Activated CD8-positive, alpha-beta T cell treated with anti-CD3 and anti-CD28 coated beads, Interleukin-2, amount 10 ng/mL, durations not matched to agents 7 days and 5 days (primary cell): ENCODE measurements at regions not wholly inside any gene's neighbourhood (a gene's known extent, or its start where the extent isn't known, plus 50 kb on each side); places are given as distances from the start of the nearest gene placed in this dataset.

ENCODE experiments used
- ATAC-seq: fragments of 150-1000 bp; cut with Tn5 transposase; one replicate; pipeline ENCODE4 v1.10.0; 2021; ENCODE audit warnings: moderate library complexity
- CTCF ChIA-PET: fragments of 350-600 bp; sonication (Branson Sonifier 250); formaldehyde crosslinking; loops from one replicate; lab custom pipeline; 2021; ENCODE audit warnings: antibody characterized with exemption; lab: Charles Lee
- POLR2A ChIA-PET: fragments of 350-600 bp; sonication (Branson Sonifier 250); formaldehyde crosslinking; loops from one replicate; lab custom pipeline; 2021; ENCODE audit warnings: antibody characterized with exemption; lab: Charles Lee
- DNase-seq: peaks from one replicate; pipeline ENCODE4 v3.0.0-alpha.2; 2020
- H3K27ac Mint-ChIP-seq: one replicate; pipeline ENCODE4 v1.8.0; 2021; ENCODE audit warnings: mild to moderate bottlenecking, mixed read lengths
- H3K27me3 Mint-ChIP-seq: one replicate; pipeline ENCODE4 v1.8.0; 2021; ENCODE audit warnings: low read depth, mixed read lengths
- H3K36me3 Mint-ChIP-seq: one replicate; pipeline ENCODE4 v1.8.0; 2021; ENCODE audit warnings: low read depth, mixed read lengths
- H3K4me1 Mint-ChIP-seq: one replicate; pipeline ENCODE4 v1.8.0; 2021; ENCODE audit warnings: low read depth, mixed read lengths
- H3K4me3 Mint-ChIP-seq: one replicate; pipeline ENCODE4 v1.8.0; 2021; ENCODE audit warnings: mild to moderate bottlenecking, mixed read lengths
- H3K9me3 Mint-ChIP-seq: one replicate; pipeline ENCODE4 v1.8.0; 2022; ENCODE audit warnings: mixed read lengths; ENCODE audit not compliant: insufficient read depth

DNA sequence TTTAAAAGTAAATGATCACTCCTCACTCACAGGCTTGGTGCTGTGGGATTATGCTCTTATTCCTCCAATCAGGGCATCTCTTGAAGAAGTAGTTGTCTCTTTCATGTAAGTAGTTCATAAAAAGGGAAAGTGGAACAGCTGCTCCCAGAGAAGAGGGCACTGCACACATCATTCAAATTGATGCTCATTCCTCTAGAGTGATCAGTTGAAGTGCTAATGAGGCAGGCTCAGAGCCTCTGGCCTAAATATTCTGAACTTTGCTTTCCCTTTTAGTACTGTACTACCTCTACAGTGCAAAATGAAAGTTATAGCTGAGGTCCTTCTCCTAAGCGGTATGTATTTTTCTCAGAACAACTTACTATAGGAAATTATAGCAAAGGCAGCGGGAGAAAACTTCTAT lies 1453.1 kb downstream of the ARAP2 start:
- POLR2A ChIA-PET: no interaction called here
- Mint-ChIP-seq H3K36me3 (no peaks in the 10 kb centered on the region), H3K9me3 (no peaks in the 10 kb centered on the region), H3K4me1 (no peaks in the 10 kb centered on the region), H3K27ac (no peak overlapping the region), H3K4me3 (no peak overlapping the region), H3K27me3 (no peaks in the 10 kb centered on the region)
- CTCF ChIA-PET: no interaction called here
- DNase-seq (no peak), ATAC-seq (no peak)

DNA sequence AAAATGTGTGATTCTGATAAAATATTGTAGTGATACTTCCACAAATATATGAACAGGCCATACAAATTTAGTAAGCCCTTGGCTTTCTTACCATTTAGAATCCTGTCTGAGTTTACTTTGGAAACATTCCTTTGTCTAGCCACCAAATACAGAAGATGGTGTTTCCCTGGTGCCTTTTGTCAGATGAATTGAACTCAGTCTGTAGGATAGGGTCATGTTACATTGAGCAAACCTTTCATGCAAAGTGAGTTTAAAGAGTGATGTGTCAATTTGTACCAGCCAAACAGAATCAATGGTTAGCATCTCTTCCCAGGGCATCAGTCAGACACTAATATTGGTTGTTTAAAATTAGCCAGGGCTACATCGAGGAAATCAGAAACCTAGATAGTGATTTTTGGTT lies 1443.4 kb downstream of the ARAP2 start:
- H3K27ac Mint-ChIP-seq: no peak overlapping the region
- no peaks in the 10 kb centered on the region for H3K4me1 Mint-ChIP-seq
- no peaks in the 10 kb centered on the region for H3K27me3 Mint-ChIP-seq
- POLR2A ChIA-PET: no interaction called here
- no peaks in the 10 kb centered on the region for H3K9me3 Mint-ChIP-seq
- CTCF ChIA-PET: no interaction called here
- no peak overlapping the region for H3K4me3 Mint-ChIP-seq
- DNase-seq (no peak), ATAC-seq (no peak)
- H3K36me3 Mint-ChIP-seq: no peaks in the 10 kb centered on the region

GRCh38 chr4:34814266-34814665 lies 1430.0 kb downstream of the ARAP2 start:
- CTCF ChIA-PET: no interaction called here
- no peaks in the 10 kb centered on the region for H3K36me3 Mint-ChIP-seq
- no peak for DNase-seq
- no peaks in the 10 kb centered on the region for H3K27me3 Mint-ChIP-seq
- no peak overlapping the region for H3K27ac Mint-ChIP-seq
- no peaks in the 10 kb centered on the region for H3K4me1 Mint-ChIP-seq
- no peak for ATAC-seq
- H3K4me3 Mint-ChIP-seq: no peak overlapping the region
- H3K9me3 Mint-ChIP-seq: no peaks in the 10 kb centered on the region
- POLR2A ChIA-PET: no interaction called here

GRCh38 chr4:34824515-34824914 lies 1419.8 kb downstream of the ARAP2 start:
- Mint-ChIP-seq H3K27me3 (no peaks in the 10 kb centered on the region), H3K36me3 (no peaks in the 10 kb centered on the region), H3K9me3 (peaks cover 3% of the 10 kb centered on the region), H3K4me1 (no peaks in the 10 kb centered on the region), H3K4me3 (no peak overlapping the region), H3K27ac (no peak overlapping the region)
- DNase-seq: no peak
- ChIA-PET CTCF (no interaction called here), POLR2A (no interaction called here)
- ATAC-seq: no peak

DNA sequence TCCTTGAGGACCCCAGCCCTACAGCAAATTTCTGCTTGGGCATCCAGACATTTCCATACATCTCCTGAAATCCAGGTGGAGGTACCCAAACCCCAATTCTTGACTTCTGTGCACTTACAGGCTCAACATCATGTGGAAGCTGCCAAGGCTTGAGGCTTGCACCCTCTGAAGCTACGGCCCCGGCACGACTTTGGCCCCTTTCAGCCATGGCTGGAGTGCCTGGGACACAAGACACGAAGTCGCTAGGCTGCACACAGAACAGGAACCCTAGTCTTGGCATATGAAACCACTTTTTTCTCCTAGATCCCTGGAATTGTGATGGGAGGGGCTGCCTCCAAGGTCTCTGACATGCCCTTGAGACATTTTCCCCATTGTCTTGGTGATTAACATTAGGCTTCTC lies 1417.7 kb downstream of the ARAP2 start:
- ChIA-PET CTCF (no interaction called here), POLR2A (no interaction called here)
- no peak for ATAC-seq
- no peak overlapping the region for H3K4me3 Mint-ChIP-seq
- H3K27ac Mint-ChIP-seq: no peak overlapping the region
- H3K4me1 Mint-ChIP-seq: no peaks in the 10 kb centered on the region
- peaks cover 3% of the 10 kb centered on the region for H3K9me3 Mint-ChIP-seq
- no peaks in the 10 kb centered on the region for H3K36me3 Mint-ChIP-seq
- no peak for DNase-seq
- H3K27me3 Mint-ChIP-seq: no peaks in the 10 kb centered on the region

DNA sequence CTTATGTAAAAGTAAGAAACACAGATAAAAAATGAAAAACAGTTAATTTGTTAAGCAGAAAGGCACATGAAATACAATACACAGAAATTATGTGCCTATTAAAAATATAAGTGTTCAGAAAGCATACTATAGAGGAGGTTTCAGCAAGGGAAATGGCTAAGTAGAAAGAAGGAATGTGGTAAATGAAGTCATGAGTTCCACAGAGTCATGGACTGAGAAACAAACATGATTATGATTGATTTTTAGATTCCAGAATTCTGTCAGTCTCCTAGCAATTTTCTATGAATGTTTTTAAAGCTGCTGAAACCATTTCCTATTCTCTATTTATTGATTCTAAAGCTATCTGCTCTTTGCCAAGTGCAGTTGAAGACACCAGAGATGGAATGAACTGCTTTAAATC lies 1398.4 kb downstream of the ARAP2 start:
- ATAC-seq (no peak), DNase-seq (no peak)
- Mint-ChIP-seq H3K4me3 (no peak overlapping the region), H3K27me3 (no peaks in the 10 kb centered on the region), H3K36me3 (no peaks in the 10 kb centered on the region), H3K9me3 (no peaks in the 10 kb centered on the region), H3K4me1 (no peaks in the 10 kb centered on the region), H3K27ac (no peak overlapping the region)
- ChIA-PET POLR2A (no interaction called here), CTCF (no interaction called here)

- no peaks in the 10 kb centered on the region for H3K9me3 Mint-ChIP-seq
- H3K27me3 Mint-ChIP-seq: no peaks in the 10 kb centered on the region
- no peaks in the 10 kb centered on the region for H3K36me3 Mint-ChIP-seq
- ChIA-PET POLR2A (no interaction called here), CTCF (no interaction called here)
- H3K27ac Mint-ChIP-seq: no peak overlapping the region
- H3K4me1 Mint-ChIP-seq: no peaks in the 10 kb centered on the region
- DNase-seq (no peak), ATAC-seq (no peak)
- H3K4me3 Mint-ChIP-seq: no peak overlapping the region
Observed at GRCh38 chr4:34850421-34850820, 1393.9 kb downstream of the ARAP2 start.

GRCh38 chr4:34850968-34851367 lies 1393.3 kb downstream of the ARAP2 start:
- CTCF ChIA-PET: no interaction called here
- DNase-seq (no peak), ATAC-seq (no peak)
- Mint-ChIP-seq H3K27me3 (no peaks in the 10 kb centered on the region), H3K9me3 (no peaks in the 10 kb centered on the region), H3K36me3 (no peaks in the 10 kb centered on the region), H3K27ac (no peak overlapping the region), H3K4me3 (no peak overlapping the region), H3K4me1 (no peaks in the 10 kb centered on the region)
- POLR2A ChIA-PET: no interaction called here

DNA sequence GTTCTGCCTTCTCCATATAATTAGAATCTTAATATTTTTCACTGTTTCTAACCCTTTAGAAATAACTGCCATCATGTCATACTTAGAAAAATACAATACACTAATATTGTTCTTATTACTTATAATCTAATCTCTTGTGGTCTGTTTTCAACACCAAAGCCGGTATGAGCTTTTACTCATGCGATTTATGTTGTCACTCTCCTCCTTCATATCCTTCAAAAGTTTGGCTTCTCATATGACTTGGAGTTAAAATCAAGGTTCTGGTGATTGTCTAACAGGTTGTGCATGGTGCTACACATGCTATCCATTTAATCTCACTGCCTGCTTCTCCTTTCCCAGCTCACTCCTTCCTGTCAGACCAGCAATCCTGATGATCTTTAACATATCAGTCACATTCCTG lies 1392.9 kb downstream of the ARAP2 start:
- no peaks in the 10 kb centered on the region for H3K36me3 Mint-ChIP-seq
- H3K27ac Mint-ChIP-seq: no peak overlapping the region
- no peaks in the 10 kb centered on the region for H3K9me3 Mint-ChIP-seq
- H3K27me3 Mint-ChIP-seq: no peaks in the 10 kb centered on the region
- no peak overlapping the region for H3K4me3 Mint-ChIP-seq
- ChIA-PET POLR2A (no interaction called here), CTCF (no interaction called here)
- H3K4me1 Mint-ChIP-seq: no peaks in the 10 kb centered on the region
- DNase-seq (no peak), ATAC-seq (no peak)

GRCh38 chr4:34854451-34854850 lies 1389.9 kb downstream of the ARAP2 start:
- no peaks in the 10 kb centered on the region for H3K4me1 Mint-ChIP-seq
- ChIA-PET CTCF (no interaction called here), POLR2A (no interaction called here)
- no peaks in the 10 kb centered on the region for H3K36me3 Mint-ChIP-seq
- no peak overlapping the region for H3K27ac Mint-ChIP-seq
- DNase-seq (no peak), ATAC-seq (no peak)
- peaks cover 4% of the 10 kb centered on the region for H3K9me3 Mint-ChIP-seq
- no peak overlapping the region for H3K4me3 Mint-ChIP-seq
- H3K27me3 Mint-ChIP-seq: no peaks in the 10 kb centered on the region

- ChIA-PET POLR2A (no interaction called here), CTCF (no interaction called here)
- no peaks in the 10 kb centered on the region for H3K36me3 Mint-ChIP-seq
- no peaks in the 10 kb centered on the region for H3K27me3 Mint-ChIP-seq
- no peaks in the 10 kb centered on the region for H3K4me1 Mint-ChIP-seq
- no peak for ATAC-seq
- H3K4me3 Mint-ChIP-seq: no peak overlapping the region
- H3K27ac Mint-ChIP-seq: no peak overlapping the region
- H3K9me3 Mint-ChIP-seq: peaks cover 4% of the 10 kb centered on the region
- DNase-seq: no peak
Observed at GRCh38 chr4:34861666-34862065, 1382.6 kb downstream of the ARAP2 start.

GRCh38 chr4:34878961-34879360 lies 1365.4 kb downstream of the ARAP2 start:
- no peak overlapping the region for H3K27ac Mint-ChIP-seq
- no peaks in the 10 kb centered on the region for H3K4me1 Mint-ChIP-seq
- DNase-seq (no peak), ATAC-seq (no peak)
- no peaks in the 10 kb centered on the region for H3K27me3 Mint-ChIP-seq
- peaks cover 21% of the 10 kb centered on the region for H3K9me3 Mint-ChIP-seq
- CTCF ChIA-PET: no interaction called here
- H3K4me3 Mint-ChIP-seq: no peak overlapping the region
- no peaks in the 10 kb centered on the region for H3K36me3 Mint-ChIP-seq
- POLR2A ChIA-PET: no interaction called here

DNA sequence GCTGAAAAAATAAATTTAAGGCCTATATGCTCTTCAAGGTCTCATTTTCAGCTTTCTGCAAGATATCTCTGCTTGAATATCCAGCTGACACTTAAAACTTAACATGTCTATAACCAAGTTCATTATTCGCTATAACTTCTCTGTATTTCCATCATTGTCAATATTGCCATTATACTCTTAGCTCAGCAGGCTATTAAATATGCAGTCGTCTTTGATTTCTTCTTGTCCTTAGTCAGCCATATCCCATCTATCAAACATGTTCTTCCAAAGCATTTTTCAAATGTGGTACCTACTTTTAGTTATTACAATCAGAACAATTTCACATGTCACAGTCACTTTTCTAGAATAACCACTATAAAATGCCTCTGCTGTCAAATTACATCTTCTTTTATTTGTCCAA lies 1364.1 kb downstream of the ARAP2 start:
- Mint-ChIP-seq H3K4me1 (no peaks in the 10 kb centered on the region), H3K27ac (no peak overlapping the region), H3K9me3 (peaks cover 13% of the 10 kb centered on the region), H3K4me3 (no peak overlapping the region), H3K36me3 (no peaks in the 10 kb centered on the region), H3K27me3 (no peaks in the 10 kb centered on the region)
- ATAC-seq (no peak), DNase-seq (no peak)
- ChIA-PET CTCF (no interaction called here), POLR2A (no interaction called here)
